ENCODE measurements at regions not wholly inside any gene's neighbourhood (a gene's known extent, or its start where the extent isn't known, plus 50 kb on each side); places are given as distances from the start of the nearest gene placed in this dataset.

DNA sequence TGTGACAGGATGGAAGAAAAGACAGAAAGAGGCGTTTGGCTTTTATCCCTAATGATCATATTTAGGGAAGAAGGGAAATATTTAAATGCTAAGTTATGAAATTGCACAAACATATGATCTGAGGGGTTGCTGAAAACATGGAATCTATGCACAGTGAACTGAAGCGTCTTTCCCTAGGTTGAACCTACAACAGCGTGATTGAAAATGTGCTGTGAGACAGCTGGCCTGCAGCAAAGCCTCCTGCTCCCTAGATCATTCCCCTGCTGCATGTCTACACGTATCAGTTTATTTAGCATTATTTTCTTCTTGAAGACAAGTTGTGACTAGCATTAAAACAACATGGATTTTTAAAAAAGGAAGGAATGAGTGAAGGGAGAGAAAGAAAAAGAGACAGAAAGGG is 272.5 kb upstream of the TRAM1L1 start:
- H3K9ac ChIP-seq (ENCODE audit: low read length), result no peak overlapping the region
- ChIA-PET POLR2A (ENCODE audit: unreplicated experiment) (no interaction called here), CTCF (no interaction called here)
- intact Hi-C loops (cut with micrococcal nuclease), result no loop called here
- TF ChIP-seq EZH2phosphoT487 (IDR thresholded peaks at IDR 0.05; ENCODE audit: borderline replicate concordance, low read length), result no peak
- TF ChIP-seq, protein P1, sequence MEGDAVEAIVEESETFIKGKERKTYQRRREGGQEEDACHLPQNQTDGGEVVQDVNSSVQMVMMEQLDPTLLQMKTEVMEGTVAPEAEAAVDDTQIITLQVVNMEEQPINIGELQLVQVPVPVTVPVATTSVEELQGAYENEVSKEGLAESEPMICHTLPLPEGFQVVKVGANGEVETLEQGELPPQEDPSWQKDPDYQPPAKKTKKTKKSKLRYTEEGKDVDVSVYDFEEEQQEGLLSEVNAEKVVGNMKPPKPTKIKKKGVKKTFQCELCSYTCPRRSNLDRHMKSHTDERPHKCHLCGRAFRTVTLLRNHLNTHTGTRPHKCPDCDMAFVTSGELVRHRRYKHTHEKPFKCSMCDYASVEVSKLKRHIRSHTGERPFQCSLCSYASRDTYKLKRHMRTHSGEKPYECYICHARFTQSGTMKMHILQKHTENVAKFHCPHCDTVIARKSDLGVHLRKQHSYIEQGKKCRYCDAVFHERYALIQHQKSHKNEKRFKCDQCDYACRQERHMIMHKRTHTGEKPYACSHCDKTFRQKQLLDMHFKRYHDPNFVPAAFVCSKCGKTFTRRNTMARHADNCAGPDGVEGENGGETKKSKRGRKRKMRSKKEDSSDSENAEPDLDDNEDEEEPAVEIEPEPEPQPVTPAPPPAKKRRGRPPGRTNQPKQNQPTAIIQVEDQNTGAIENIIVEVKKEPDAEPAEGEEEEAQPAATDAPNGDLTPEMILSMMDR (conservative IDR thresholded peaks at IDR 0.05; ENCODE audit: low read depth, low read length), result no peak
- TF ChIP-seq EZH2 (IDR thresholded peaks at IDR 0.05; ENCODE audit: low read length, unreplicated experiment), result no peak
- no peaks in the 10 kb centered on the region for H4K20me1 ChIP-seq (ENCODE audit: low read length)
- BruUV-seq (replicated peaks), result no TSS peak
- no peak overlapping the region for H2AFZ ChIP-seq (ENCODE audit: low read length)
- no peak overlapping the region for H3K4me2 ChIP-seq (ENCODE audit: low read length)
- H3K79me2 ChIP-seq (ENCODE audit: low read length), result no peaks in the 10 kb centered on the region
- H3K9me3 ChIP-seq (ENCODE audit: low read length), result no peaks in the 10 kb centered on the region
- no peak for DNase-seq
- no peak for ATAC-seq
- no peaks in the 10 kb centered on the region for H3K36me3 ChIP-seq (ENCODE audit: low read depth, low read length)
- H3K27ac ChIP-seq (ENCODE audit: low read length), result no peak overlapping the region
- H3K4me3 ChIP-seq (ENCODE audit: low read length), result no peak overlapping the region
- no peaks in the 10 kb centered on the region for H3K9me2 ChIP-seq (replicated peaks; ENCODE audit: low read length)
- no peaks in the 10 kb centered on the region for H3K4me1 ChIP-seq (ENCODE audit: insufficient read depth, low read length)
- no peaks in the 10 kb centered on the region for H3F3A ChIP-seq (ENCODE audit: low read length, unreplicated experiment)
- no peaks in the 10 kb centered on the region for H3K27me3 ChIP-seq (ENCODE audit: low read length)

DNA sequence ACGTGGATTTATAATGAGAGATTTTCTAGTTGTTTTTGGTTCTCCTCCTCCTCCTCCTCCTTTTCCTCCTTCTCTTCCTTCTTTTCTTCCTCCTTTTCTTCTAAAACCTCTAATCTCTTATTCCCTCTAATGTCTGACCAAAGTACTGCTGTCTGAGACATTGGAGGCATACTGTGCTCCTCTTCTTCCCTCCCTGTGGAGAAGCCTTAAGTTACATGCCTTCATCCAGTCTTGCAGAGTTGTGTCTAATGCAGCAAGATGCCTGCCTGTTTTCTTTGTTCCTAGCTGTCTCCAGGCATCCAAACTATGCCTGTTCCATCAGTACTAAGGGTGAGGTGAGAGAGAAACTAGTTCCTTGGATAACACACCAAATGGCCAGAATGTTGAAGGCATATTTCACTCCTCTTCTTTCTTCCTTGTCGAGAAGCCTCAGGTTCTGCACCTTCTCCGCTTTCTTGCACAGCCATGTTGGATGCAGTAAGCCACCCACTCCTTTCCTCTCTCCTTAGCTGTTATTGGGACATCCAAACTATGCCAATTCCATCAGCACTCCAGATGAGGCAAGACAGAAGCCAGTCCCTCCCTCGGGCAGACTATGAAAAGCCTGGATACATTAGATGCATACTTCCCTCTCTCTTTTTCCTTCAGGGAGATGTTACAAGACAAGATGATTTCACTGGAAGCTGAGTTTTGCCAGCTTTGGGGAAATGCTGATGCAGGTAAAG is 285.7 kb upstream of the TRAM1L1 start:
- Histone ChIP-seq H3K4me3 (ENCODE audit: low read length) (no peak overlapping the region), H3K27ac (ENCODE audit: low read length) (no peak overlapping the region), H3K4me1 (ENCODE audit: insufficient read depth, low read length) (no peaks in the 10 kb centered on the region), H3K79me2 (ENCODE audit: low read length) (no peaks in the 10 kb centered on the region), H3K9me3 (ENCODE audit: low read length) (no peaks in the 10 kb centered on the region), H3K9me2 (replicated peaks; ENCODE audit: low read length) (no peaks in the 10 kb centered on the region), H2AFZ (ENCODE audit: low read length) (0 out of 2 replicates have a peak overlapping the region, but pooled peaks have one; percentile 22), H3K4me2 (ENCODE audit: low read length) (no peak overlapping the region), H3K27me3 (ENCODE audit: low read length) (no peaks in the 10 kb centered on the region), H4K20me1 (ENCODE audit: low read length) (no peaks in the 10 kb centered on the region), H3K36me3 (ENCODE audit: low read depth, low read length) (no peaks in the 10 kb centered on the region), H3K9ac (ENCODE audit: low read length) (no peak overlapping the region), H3F3A (ENCODE audit: low read length, unreplicated experiment) (no peaks in the 10 kb centered on the region)
- ChIA-PET CTCF (no interaction called here), POLR2A (ENCODE audit: unreplicated experiment) (no interaction called here)
- intact Hi-C loops (cut with micrococcal nuclease), result no loop called here
- DNase-seq (no peak), ATAC-seq (no peak)
- no peak for TF ChIP-seq EZH2 (IDR thresholded peaks at IDR 0.05; ENCODE audit: low read length, unreplicated experiment)
- TF ChIP-seq, protein P1 (conservative IDR thresholded peaks at IDR 0.05; ENCODE audit: low read depth, low read length), result no peak
- no peak for TF ChIP-seq EZH2phosphoT487 (IDR thresholded peaks at IDR 0.05; ENCODE audit: borderline replicate concordance, low read length)
- no TSS peak for BruUV-seq (replicated peaks)

DNA sequence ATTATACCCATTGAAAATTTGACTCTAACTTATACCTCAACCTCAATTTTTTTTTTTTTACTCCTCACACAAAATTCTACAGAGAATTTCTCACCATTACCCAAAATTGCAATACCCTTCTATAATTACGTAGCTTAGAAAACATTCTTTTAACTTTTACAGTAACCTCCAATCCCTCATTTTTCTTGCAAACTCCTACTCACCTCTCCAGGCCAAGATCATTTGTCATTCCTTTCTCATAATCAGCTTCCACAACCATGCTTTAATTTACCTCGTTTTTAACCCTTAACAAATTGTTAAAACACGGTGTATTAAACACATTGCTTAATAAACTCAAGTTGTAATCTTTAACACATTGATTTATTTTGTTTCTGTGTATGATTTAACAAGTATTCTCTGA is 289.7 kb upstream of the TRAM1L1 start:
- H3K4me1 ChIP-seq (ENCODE audit: insufficient read depth, low read length), result peaks cover 7% of the 10 kb centered on the region
- H3K27me3 ChIP-seq (ENCODE audit: low read length), result no peaks in the 10 kb centered on the region
- ChIA-PET POLR2A (ENCODE audit: unreplicated experiment) (no interaction called here), CTCF (no interaction called here)
- H3K4me2 ChIP-seq (ENCODE audit: low read length), result no peak overlapping the region
- TF ChIP-seq EZH2phosphoT487 (IDR thresholded peaks at IDR 0.05; ENCODE audit: borderline replicate concordance, low read length), result no peak
- TF ChIP-seq EZH2 (IDR thresholded peaks at IDR 0.05; ENCODE audit: low read length, unreplicated experiment), result no peak
- TF ChIP-seq, protein P1 (conservative IDR thresholded peaks at IDR 0.05; ENCODE audit: low read depth, low read length), result no peak
- no peak for DNase-seq
- no peak overlapping the region for H3K9ac ChIP-seq (ENCODE audit: low read length)
- intact Hi-C loops (cut with micrococcal nuclease), result no loop called here
- no peaks in the 10 kb centered on the region for H4K20me1 ChIP-seq (ENCODE audit: low read length)
- H3K79me2 ChIP-seq (ENCODE audit: low read length), result no peaks in the 10 kb centered on the region
- H2AFZ ChIP-seq (ENCODE audit: low read length), result no peak overlapping the region
- BruUV-seq (replicated peaks), result no TSS peak
- H3K27ac ChIP-seq (ENCODE audit: low read length), result no peak overlapping the region
- no peaks in the 10 kb centered on the region for H3F3A ChIP-seq (ENCODE audit: low read length, unreplicated experiment)
- no peaks in the 10 kb centered on the region for H3K9me2 ChIP-seq (replicated peaks; ENCODE audit: low read length)
- no peaks in the 10 kb centered on the region for H3K36me3 ChIP-seq (ENCODE audit: low read depth, low read length)
- ATAC-seq, result no peak
- no peak overlapping the region for H3K4me3 ChIP-seq (ENCODE audit: low read length)
- no peaks in the 10 kb centered on the region for H3K9me3 ChIP-seq (ENCODE audit: low read length)

All from PC-3 (cell line).